ENCODE measurements at regions not wholly inside any gene's neighbourhood (a gene's known extent, or its start where the extent isn't known, plus 50 kb on each side); places are given as distances from the start of the nearest gene placed in this dataset.

GRCh38 chr2:19086231-19086651 is 272.2 kb downstream of the OSR1 start:
- Histone ChIP-seq H3K27me3 (ENCODE audit: control insufficient read depth, low read length) (no peaks in the 10 kb centered on the region), H3K9me2 (replicated peaks; ENCODE audit: control insufficient read depth, low read length) (no peaks in the 10 kb centered on the region), H3K36me3 (ENCODE audit: control insufficient read depth, low read length) (no peaks in the 10 kb centered on the region), H3K4me3 (ENCODE audit: low read length) (no peak overlapping the region), H3F3A (ENCODE audit: control insufficient read depth, insufficient read depth) (no peaks in the 10 kb centered on the region), H3K4me1 (ENCODE audit: control insufficient read depth, low read length) (no peaks in the 10 kb centered on the region), H3K27ac (ENCODE audit: low read depth, low read length) (no peak overlapping the region), H3K9me3 (ENCODE audit: control insufficient read depth, insufficient read depth, low read length) (no peaks in the 10 kb centered on the region), H4K20me1 (ENCODE audit: control insufficient read depth, insufficient read depth, low read depth, low read length) (no peaks in the 10 kb centered on the region), H3K79me2 (ENCODE audit: control insufficient read depth, low read length) (no peaks in the 10 kb centered on the region), H3K4me2 (ENCODE audit: low read length) (no peak overlapping the region)
- TF ChIP-seq, protein P1, sequence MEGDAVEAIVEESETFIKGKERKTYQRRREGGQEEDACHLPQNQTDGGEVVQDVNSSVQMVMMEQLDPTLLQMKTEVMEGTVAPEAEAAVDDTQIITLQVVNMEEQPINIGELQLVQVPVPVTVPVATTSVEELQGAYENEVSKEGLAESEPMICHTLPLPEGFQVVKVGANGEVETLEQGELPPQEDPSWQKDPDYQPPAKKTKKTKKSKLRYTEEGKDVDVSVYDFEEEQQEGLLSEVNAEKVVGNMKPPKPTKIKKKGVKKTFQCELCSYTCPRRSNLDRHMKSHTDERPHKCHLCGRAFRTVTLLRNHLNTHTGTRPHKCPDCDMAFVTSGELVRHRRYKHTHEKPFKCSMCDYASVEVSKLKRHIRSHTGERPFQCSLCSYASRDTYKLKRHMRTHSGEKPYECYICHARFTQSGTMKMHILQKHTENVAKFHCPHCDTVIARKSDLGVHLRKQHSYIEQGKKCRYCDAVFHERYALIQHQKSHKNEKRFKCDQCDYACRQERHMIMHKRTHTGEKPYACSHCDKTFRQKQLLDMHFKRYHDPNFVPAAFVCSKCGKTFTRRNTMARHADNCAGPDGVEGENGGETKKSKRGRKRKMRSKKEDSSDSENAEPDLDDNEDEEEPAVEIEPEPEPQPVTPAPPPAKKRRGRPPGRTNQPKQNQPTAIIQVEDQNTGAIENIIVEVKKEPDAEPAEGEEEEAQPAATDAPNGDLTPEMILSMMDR (IDR thresholded peaks at IDR 0.05; ENCODE audit: low read depth, low read length, poor library complexity, severe bottlenecking), result no peak
- no peak for TF ChIP-seq EZH2phosphoT487 (IDR thresholded peaks at IDR 0.05; ENCODE audit: borderline replicate concordance, low read length)

- no peaks in the 10 kb centered on the region for H4K20me1 ChIP-seq (ENCODE audit: control insufficient read depth, insufficient read depth, low read depth, low read length)
- no peaks in the 10 kb centered on the region for H3F3A ChIP-seq (ENCODE audit: control insufficient read depth, insufficient read depth)
- no peaks in the 10 kb centered on the region for H3K4me1 ChIP-seq (ENCODE audit: control insufficient read depth, low read length)
- H3K9me2 ChIP-seq (replicated peaks; ENCODE audit: control insufficient read depth, low read length), result no peaks in the 10 kb centered on the region
- H3K4me3 ChIP-seq (ENCODE audit: low read length), result no peak overlapping the region
- H3K27me3 ChIP-seq (ENCODE audit: control insufficient read depth, low read length), result no peaks in the 10 kb centered on the region
- H3K79me2 ChIP-seq (ENCODE audit: control insufficient read depth, low read length), result no peaks in the 10 kb centered on the region
- H3K27ac ChIP-seq (ENCODE audit: low read depth, low read length), result no peak overlapping the region
- no peaks in the 10 kb centered on the region for H3K36me3 ChIP-seq (ENCODE audit: control insufficient read depth, low read length)
- TF ChIP-seq, protein P1 (IDR thresholded peaks at IDR 0.05; ENCODE audit: low read depth, low read length, poor library complexity, severe bottlenecking), result no peak
- TF ChIP-seq EZH2phosphoT487 (IDR thresholded peaks at IDR 0.05; ENCODE audit: borderline replicate concordance, low read length), result no peak
- H3K9me3 ChIP-seq (ENCODE audit: control insufficient read depth, insufficient read depth, low read length), result no peaks in the 10 kb centered on the region
- no peak overlapping the region for H3K4me2 ChIP-seq (ENCODE audit: low read length)
Measured at GRCh38 chr2:19078709-19079108, 279.7 kb downstream of the OSR1 start.

GRCh38 chr2:19073522-19073921 is 284.9 kb downstream of the OSR1 start:
- no peak overlapping the region for H3K4me2 ChIP-seq (ENCODE audit: low read length)

More at GRCh38 chr2:19073522-19073921, 284.9 kb downstream of the OSR1 start:
- no peak overlapping the region for H3K27ac ChIP-seq (ENCODE audit: low read depth, low read length)
- no peaks in the 10 kb centered on the region for H3F3A ChIP-seq (ENCODE audit: control insufficient read depth, insufficient read depth)
- no peaks in the 10 kb centered on the region for H3K4me1 ChIP-seq (ENCODE audit: control insufficient read depth, low read length)
- no peaks in the 10 kb centered on the region for H3K36me3 ChIP-seq (ENCODE audit: control insufficient read depth, low read length)
- TF ChIP-seq, protein P1 (IDR thresholded peaks at IDR 0.05; ENCODE audit: low read depth, low read length, poor library complexity, severe bottlenecking), result no peak
- no peak for TF ChIP-seq EZH2phosphoT487 (IDR thresholded peaks at IDR 0.05; ENCODE audit: borderline replicate concordance, low read length)
- H4K20me1 ChIP-seq (ENCODE audit: control insufficient read depth, insufficient read depth, low read depth, low read length), result no peaks in the 10 kb centered on the region
- no peaks in the 10 kb centered on the region for H3K79me2 ChIP-seq (ENCODE audit: control insufficient read depth, low read length)
- no peaks in the 10 kb centered on the region for H3K9me2 ChIP-seq (replicated peaks; ENCODE audit: control insufficient read depth, low read length)
- H3K9me3 ChIP-seq (ENCODE audit: control insufficient read depth, insufficient read depth, low read length), result no peaks in the 10 kb centered on the region
- no peaks in the 10 kb centered on the region for H3K27me3 ChIP-seq (ENCODE audit: control insufficient read depth, low read length)
- no peak overlapping the region for H3K4me3 ChIP-seq (ENCODE audit: low read length)

All from DOHH2 (cell line).